KMS-11 (cell line): ENCODE measurements at regions not wholly inside any gene's neighbourhood (a gene's known extent, or its start where the extent isn't known, plus 50 kb on each side); places are given as distances from the start of the nearest gene placed in this dataset.

Source experiments
- H2AFZ ChIP-seq: fragments of 200-600 bp; sonication (generic); 2 replicates; pipeline ENCODE4 v1.6.1; 2016; ENCODE audit warnings: antibody characterized with exemption, mixed run types, low read depth
- H3K27ac ChIP-seq: fragments of 200-600 bp; sonication (generic); 2 replicates; pipeline ENCODE4 v1.6.1; 2016; ENCODE audit warnings: mild to moderate bottlenecking, mixed run types
- H3K27me3 ChIP-seq: fragments of 200-600 bp; sonication (generic); 2 replicates; pipeline ENCODE4 v1.6.1; 2017; ENCODE audit warnings: mild to moderate bottlenecking, low read depth, mixed run types, moderate library complexity; ENCODE audit not compliant: insufficient read depth
- H3K36me3 ChIP-seq: fragments of 200-600 bp; sonication (generic); 2 replicates; pipeline ENCODE4 v1.6.1; 2017; ENCODE audit warnings: mild to moderate bottlenecking, mixed run types; ENCODE audit not compliant: insufficient read depth
- H3K4me1 ChIP-seq: fragments of 200-600 bp; sonication (generic); 2 replicates; pipeline ENCODE4 v1.6.1; 2016; ENCODE audit warnings: mild to moderate bottlenecking, low read depth, mixed run types; ENCODE audit not compliant: poor library complexity, severe bottlenecking
- H3K4me2 ChIP-seq: fragments of 200-600 bp; sonication (generic); 2 replicates; pipeline ENCODE4 v1.7.0; 2016; ENCODE audit warnings: mild to moderate bottlenecking, mixed run types
- H3K4me3 ChIP-seq: fragments of 200-600 bp; sonication (generic); IDR thresholded peaks from 2 replicates; pipeline ENCODE4 v1.6.1; 2017; ENCODE audit warnings: low read depth, low read length, mixed read lengths; ENCODE audit not compliant: insufficient read depth
- H3K79me2 ChIP-seq: fragments of 200-600 bp; sonication (generic); 2 replicates; pipeline ENCODE4 v1.6.1; 2016; ENCODE audit warnings: low read depth, mixed run types; ENCODE audit not compliant: insufficient read depth
- H3K9ac ChIP-seq: fragments of 200-600 bp; sonication (generic); 2 replicates; pipeline ENCODE4 v1.6.1; 2016; ENCODE audit warnings: mild to moderate bottlenecking, mixed run types
- H4K20me1 ChIP-seq: fragments of 200-600 bp; sonication (generic); 2 replicates; pipeline ENCODE4 v1.6.1; 2016; ENCODE audit warnings: mild to moderate bottlenecking, mixed run types; ENCODE audit not compliant: insufficient read depth
- CTCF ChIP-seq: fragments of 200-600 bp; sonication (generic); conservative IDR thresholded peaks from 2 replicates; pipeline ENCODE4 v1.6.1; 2017; ENCODE audit warnings: low read depth, mild to moderate bottlenecking, antibody characterized with exemption, low read length, moderate library complexity, mixed read lengths

- H3K9ac ChIP-seq: no peak overlapping the region
- TF ChIP-seq CTCF: no peak
- H3K4me2 ChIP-seq: no peak overlapping the region
- H3K27me3 ChIP-seq: no peaks in the 10 kb centered on the region
- H4K20me1 ChIP-seq: no peaks in the 10 kb centered on the region
- no peak overlapping the region for H2AFZ ChIP-seq
- H3K79me2 ChIP-seq: no peaks in the 10 kb centered on the region
- H3K4me3 ChIP-seq: no peak overlapping the region
- H3K36me3 ChIP-seq: no peaks in the 10 kb centered on the region
- no peaks in the 10 kb centered on the region for H3K4me1 ChIP-seq
- H3K27ac ChIP-seq: no peak overlapping the region
Observed at GRCh38 chr16:51389881-51390280, 238.8 kb upstream of the SALL1 start.

GRCh38 chr16:51388516-51388951 lies 237.5 kb upstream of the SALL1 start:
- Histone ChIP-seq H3K79me2 (no peaks in the 10 kb centered on the region), H3K9ac (no peak overlapping the region), H3K36me3 (no peaks in the 10 kb centered on the region), H2AFZ (no peak overlapping the region), H3K4me3 (no peak overlapping the region), H3K4me1 (no peaks in the 10 kb centered on the region), H3K4me2 (no peak overlapping the region), H3K27ac (no peak overlapping the region), H3K27me3 (no peaks in the 10 kb centered on the region), H4K20me1 (no peaks in the 10 kb centered on the region)
- no peak for TF ChIP-seq CTCF

GRCh38 chr16:51383909-51384308 lies 232.8 kb upstream of the SALL1 start:
- H4K20me1 ChIP-seq: no peaks in the 10 kb centered on the region
- no peaks in the 10 kb centered on the region for H3K79me2 ChIP-seq
- no peaks in the 10 kb centered on the region for H3K36me3 ChIP-seq
- no peaks in the 10 kb centered on the region for H3K27me3 ChIP-seq
- no peak overlapping the region for H3K9ac ChIP-seq
- H3K4me2 ChIP-seq: no peak overlapping the region
- H3K4me1 ChIP-seq: no peaks in the 10 kb centered on the region
- no peak overlapping the region for H3K4me3 ChIP-seq
- H3K27ac ChIP-seq: no peak overlapping the region
- TF ChIP-seq CTCF: no peak
- H2AFZ ChIP-seq: no peak overlapping the region

GRCh38 chr16:51382940-51383339 lies 231.9 kb upstream of the SALL1 start:
- Histone ChIP-seq H3K36me3 (no peaks in the 10 kb centered on the region), H4K20me1 (no peaks in the 10 kb centered on the region), H3K9ac (no peak overlapping the region), H3K4me3 (no peak overlapping the region), H3K79me2 (no peaks in the 10 kb centered on the region), H3K4me1 (no peaks in the 10 kb centered on the region), H2AFZ (no peak overlapping the region), H3K27ac (no peak overlapping the region), H3K4me2 (no peak overlapping the region), H3K27me3 (no peaks in the 10 kb centered on the region)
- TF ChIP-seq CTCF: no peak

- H3K4me3 ChIP-seq: no peak overlapping the region
- no peak overlapping the region for H3K27ac ChIP-seq
- H3K9ac ChIP-seq: no peak overlapping the region
- H2AFZ ChIP-seq: no peak overlapping the region
- no peaks in the 10 kb centered on the region for H3K36me3 ChIP-seq
- H3K79me2 ChIP-seq: no peaks in the 10 kb centered on the region
- no peak for TF ChIP-seq CTCF
- no peaks in the 10 kb centered on the region for H3K4me1 ChIP-seq
- H3K27me3 ChIP-seq: no peaks in the 10 kb centered on the region
- no peak overlapping the region for H3K4me2 ChIP-seq
- H4K20me1 ChIP-seq: no peaks in the 10 kb centered on the region
Observed at GRCh38 chr16:51382211-51382610, 231.1 kb upstream of the SALL1 start.
